HepG2 (cell line): ENCODE measurements at regions not wholly inside any gene's neighbourhood (a gene's known extent, or its start where the extent isn't known, plus 50 kb on each side); places are given as distances from the start of the nearest gene placed in this dataset.

Experiments
- ATAC-seq: fragments of 200-7000 bp; cut with Tn5 transposase; 3 replicates; pipeline ENCODE4 v1.9.1; 2020; ENCODE audit warnings: mild to moderate bottlenecking, moderate library complexity
- BruUV-seq: library from RNA; stranded (reverse); fragments of 400-500 nt; replicated peaks from 2 replicates; lab custom pipeline; 2021; lab: Mats Ljungman, UMichigan
- CTCF ChIA-PET: fragments of 300-600 bp; formaldehyde crosslinking; extraction: SDS; loops from one replicate; lab custom pipeline; 2021; ENCODE audit warnings: low total read pairs, inconsistent platforms, low intra/inter-chr PET ratio; lab: Yijun Ruan, JAX
- POLR2A ChIA-PET: fragments of 350-600 bp; sonication (Branson Sonifier 250); formaldehyde crosslinking; loops from one replicate; lab custom pipeline; 2020; ENCODE audit warnings: antibody characterized with exemption, inconsistent platforms; lab: Yijun Ruan, JAX
- DNase-seq: peaks from one replicate; pipeline ENCODE4 v3.0.0-alpha.2; 2015; ENCODE audit warnings: low spot score
- FAIRE-seq: peaks from 3 replicates; lab custom pipeline; 2011; peaks lifted over from hg19 to GRCh38; lab: Jason Lieb, UNC
- H2AFZ ChIP-seq: one replicate; pipeline ENCODE4 v1.6.1; 2011; ENCODE audit warnings: low read length, inconsistent platforms
- H3K27ac ChIP-seq: fragments of 300-600 bp; 3 replicates; pipeline ENCODE4 v1.8.0; 2011; ENCODE audit warnings: mixed run types, mild to moderate bottlenecking, mixed read lengths, low read length, inconsistent platforms; ENCODE audit not compliant: insufficient read depth; ENCODE audit errors: extremely low read length
- H3K27me3 ChIP-seq, 2 experiments: fragments of 200-600 bp in 1 of 2; 2 replicates in 1 of 2; 3 replicates in 1 of 2; pipeline versions ENCODE4 v1.6.0 to v1.8.0; 2011; ENCODE audit warnings: low read length in 2 of 2, mild to moderate bottlenecking in 2 of 2, moderate library complexity in 2 of 2, inconsistent platforms in 1 of 2; ENCODE audit not compliant: insufficient read depth in 2 of 2, control insufficient read depth in 1 of 2
- H3K36me3 ChIP-seq, 2 experiments: fragments of 200-600 bp in 1 of 2; replicated peaks in 1 of 2; 2 replicates in 1 of 2; 3 replicates in 1 of 2; pipeline versions ENCODE4 v1.5.1 to v1.8.0; 2011; ENCODE audit warnings: low read length in 2 of 2, inconsistent platforms in 1 of 2; ENCODE audit not compliant: insufficient read depth in 2 of 2, control insufficient read depth in 1 of 2
- H3K4me1 ChIP-seq: 2 replicates; pipeline ENCODE4 v1.5.1; 2012; ENCODE audit warnings: low read length, inconsistent platforms; ENCODE audit not compliant: insufficient read depth
- H3K4me2 ChIP-seq: 2 replicates; pipeline ENCODE4 v1.6.0; 2011; ENCODE audit warnings: low read depth, low read length, inconsistent platforms
- H3K4me3 ChIP-seq, 3 experiments: fragments of 200-600 bp in 1 of 3; sonication (generic), shearing (Covaris generic) in 1 of 3; replicated peaks in 1 of 3; 2 replicates each; pipeline ENCODE4 v1.5.1; 2011 to 2016; ENCODE audit warnings: low read length in 3 of 3, inconsistent platforms in 2 of 3, low read depth in 2 of 3, mild to moderate bottlenecking in 2 of 3, control low read depth in 1 of 3, mixed read lengths in 1 of 3; ENCODE audit not compliant: insufficient read depth in 1 of 3
- H3K79me2 ChIP-seq: one replicate; pipeline ENCODE4 v1.6.1; 2011; ENCODE audit warnings: low read length, inconsistent platforms; ENCODE audit not compliant: insufficient read depth
- H3K9ac ChIP-seq: 2 replicates; pipeline ENCODE4 v1.6.0; 2011; ENCODE audit warnings: mild to moderate bottlenecking, low read depth, low read length, inconsistent platforms; ENCODE audit not compliant: insufficient read depth
- H3K9me3 ChIP-seq: 2 replicates; pipeline ENCODE4 v1.5.1; 2012; ENCODE audit warnings: mild to moderate bottlenecking, low read length
- H4K20me1 ChIP-seq: 2 replicates; pipeline ENCODE4 v1.6.0; 2011; ENCODE audit warnings: inconsistent platforms, mild to moderate bottlenecking, low read length, moderate library complexity; ENCODE audit not compliant: insufficient read depth
- ATRX ChIP-seq: sonication (generic); formaldehyde crosslinking; IDR thresholded peaks from 2 replicates; pipeline ENCODE4 v1.4.0; 2020; ENCODE audit warnings: missing genetic modification reagents, borderline replicate concordance
- GLMP ChIP-seq: sonication (generic); formaldehyde crosslinking; IDR thresholded peaks from 2 replicates; pipeline ENCODE4 v1.9.0; 2021; ENCODE audit warnings: missing genetic modification reagents, mild to moderate bottlenecking, borderline replicate concordance
- JUNB ChIP-seq: sonication (generic); formaldehyde crosslinking; IDR thresholded peaks from 2 replicates; pipeline ENCODE4 v1.8.0; 2022; ENCODE audit warnings: missing genetic modification reagents, mild to moderate bottlenecking, borderline replicate concordance
- KMT2A ChIP-seq: sonication (generic); formaldehyde crosslinking; IDR thresholded peaks from 2 replicates; pipeline ENCODE4 v1.4.0; 2020; ENCODE audit warnings: missing genetic modification reagents
- MTA3 ChIP-seq: sonication (generic); formaldehyde crosslinking; IDR thresholded peaks from 2 replicates; pipeline ENCODE4 v1.4.0; 2020; ENCODE audit warnings: missing genetic modification reagents
- NFATC3 ChIP-seq: sonication (generic); formaldehyde crosslinking; IDR thresholded peaks from 2 replicates; pipeline ENCODE4 v1.5.1; 2020; ENCODE audit warnings: mild to moderate bottlenecking, missing genetic modification reagents
- RXRB ChIP-seq: IDR thresholded peaks from 2 replicates; pipeline ENCODE4 v1.6.1; 2016; ENCODE audit warnings: borderline replicate concordance, missing genetic modification reagents, missing compliant biosample characterization
- TEAD3 ChIP-seq: optimal IDR thresholded peaks from 2 replicates; pipeline ENCODE3; 2016; ENCODE audit warnings: borderline replicate concordance
- ZNF24 ChIP-seq: fragments of 450-650 bp; IDR thresholded peaks from 2 replicates; pipeline ENCODE4 v1.6.1; 2017; ENCODE audit warnings: antibody characterized with exemption, mild to moderate bottlenecking
- ZZZ3 ChIP-seq: sonication (generic); formaldehyde crosslinking; IDR thresholded peaks from 2 replicates; pipeline ENCODE4 v1.4.0; 2020; ENCODE audit warnings: missing genetic modification reagents, mild to moderate bottlenecking, borderline replicate concordance
- WGBS: methylation state at CpG from one replicate; pipeline ENCODE4 v1.1.6; 2017; ENCODE audit warnings: low lambda C conversion rate; 5-methylcytosine and 5-hydroxymethylcytosine counted together
- in situ Hi-C: cut with HindIII; loops from 2 replicates; pipeline ENCODE4 v1.10.0; 2017; ENCODE audit warnings: low pct_unique_long_range_greater_than_20kb; ENCODE audit not compliant: extremely low pct_ligation_motif_present
- intact Hi-C: fragments of 100-400 bp; cut with micrococcal nuclease; formaldehyde crosslinking; loops from one replicate; pipeline ENCODE4 v1.10.0; 2022; ENCODE audit not compliant: unreplicated experiment

GRCh38 chr1:87167848-87168525 lies 160.7 kb upstream of the LMO4 start:
- ATAC-seq (no peak), FAIRE-seq (no peak)
- Histone ChIP-seq H3K36me3 (no peaks in the 10 kb centered on the region), H2AFZ (no peak overlapping the region), H3K27ac (no peak overlapping the region), H3K27me3 (peaks cover 1 to 22% of the 10 kb centered on the region in 2 experiments; a peak in 2 of 5 replicates)
- in situ Hi-C loops (no loop called here), intact Hi-C loops (no loop called here)
- CTCF ChIA-PET = no interaction called here
- no TSS peak for BruUV-seq
- TF ChIP-seq ZNF24 (no peak), TEAD3 (CRISPR knock-in tag) (no peak), NFATC3 (CRISPR knock-in tag) (no peak), JUNB (no peak), ZZZ3 (CRISPR knock-in tag) (no peak), KMT2A (no peak), MTA3 (CRISPR knock-in tag) (no peak), ATRX (CRISPR knock-in tag) (no peak), GLMP (CRISPR knock-in tag) (no peak), RXRB (CRISPR knock-in tag) (no peak)
- TF ChIP-seq, all 625 proteins: peak for 0
- POLR2A ChIA-PET = no interaction called here
- H3K4me1 ChIP-seq = peaks cover 6% of the 10 kb centered on the region; the same call in 1 of the 2 replicates
- H3K79me2 ChIP-seq = no peaks in the 10 kb centered on the region
- H3K9ac ChIP-seq = no peak overlapping the region
- DNase-seq = no peak
- H3K4me3 ChIP-seq = no peak overlapping the region
- 37% methylated on average over 5 of the region's 7 CpGs for WGBS
- H3K4me2 ChIP-seq = no peak overlapping the region
- no peaks in the 10 kb centered on the region for H4K20me1 ChIP-seq
- no peaks in the 10 kb centered on the region for H3K9me3 ChIP-seq
